A673 (cell line): ENCODE measurements at regions not wholly inside any gene's neighbourhood (a gene's known extent, or its start where the extent isn't known, plus 50 kb on each side); places are given as distances from the start of the nearest gene placed in this dataset.

Source experiments
- BruUV-seq: library from RNA; stranded (reverse); fragments of 400-500 nt; replicated peaks from 2 replicates; lab custom pipeline; 2021; lab: Mats Ljungman, UMichigan
- CTCF ChIA-PET: fragments of 300-600 bp; sonication (Branson Sonifier 250); formaldehyde crosslinking; loops from one replicate; lab custom pipeline; 2022; ENCODE audit warnings: antibody characterized with exemption; lab: Charles Lee
- POLR2A ChIA-PET: fragments of 300-600 bp; sonication (Branson Sonifier 250); formaldehyde crosslinking; loops from one replicate; lab custom pipeline; 2022; ENCODE audit warnings: antibody characterized with exemption; ENCODE audit not compliant: low non-redundant PET; lab: Charles Lee
- DNase-seq: peaks from one replicate; pipeline ENCODE4 v3.0.0-alpha.2; 2015; ENCODE audit warnings: low spot score
- H3K27ac ChIP-seq: fragments of 200-600 bp; sonication (generic); 2 replicates; pipeline ENCODE4 v1.5.1; 2016; ENCODE audit warnings: mixed run types, low read depth, mild to moderate bottlenecking, mixed read lengths, antibody characterized with exemption, low read length; ENCODE audit not compliant: poor library complexity, severe bottlenecking
- H3K27me3 ChIP-seq: fragments of 200-600 bp; sonication (generic); replicated peaks from 2 replicates; pipeline ENCODE4 v1.6.1; 2017; ENCODE audit warnings: mixed run types, low read depth, mild to moderate bottlenecking, mixed read lengths, antibody characterized with exemption, low read length; ENCODE audit not compliant: insufficient read depth, poor library complexity
- H3K36me3 ChIP-seq: fragments of 200-600 bp; sonication (generic); 2 replicates; pipeline ENCODE4 v1.6.1; 2016; ENCODE audit warnings: mixed run types, mild to moderate bottlenecking, mixed read lengths, antibody characterized with exemption, low read length; ENCODE audit not compliant: insufficient read depth, poor library complexity, severe bottlenecking
- H3K4me1 ChIP-seq: fragments of 200-600 bp; sonication (generic); 2 replicates; pipeline ENCODE4 v1.6.1; 2017; ENCODE audit warnings: mixed run types, mild to moderate bottlenecking, mixed read lengths, antibody characterized with exemption, low read length; ENCODE audit not compliant: insufficient read depth, poor library complexity, severe bottlenecking
- H3K4me3 ChIP-seq: fragments of 200-600 bp; sonication (generic); 2 replicates; pipeline ENCODE4 v1.5.1; 2016; ENCODE audit warnings: low read depth, mixed run types, mild to moderate bottlenecking, mixed read lengths, low read length; ENCODE audit not compliant: poor library complexity, severe bottlenecking
- H3K9me3 ChIP-seq: fragments of 200-600 bp; sonication (generic); 2 replicates; pipeline ENCODE4 v1.6.1; 2016; ENCODE audit warnings: mixed run types, low read depth, mild to moderate bottlenecking, mixed read lengths, antibody characterized with exemption, low read length; ENCODE audit not compliant: poor library complexity, severe bottlenecking
- CTCF ChIP-seq: fragments of 300-800, 200-600 bp; sonication (generic); conservative IDR thresholded peaks from 2 replicates; pipeline ENCODE4 v1.5.1; 2017; ENCODE audit warnings: low read depth, mild to moderate bottlenecking, antibody characterized with exemption, low read length, moderate library complexity, mixed read lengths
- EZH2 ChIP-seq: fragments of 200-600 bp; sonication (generic); IDR thresholded peaks from 2 replicates; pipeline ENCODE4 v1.6.1; 2017; ENCODE audit warnings: borderline replicate concordance, low read depth, mild to moderate bottlenecking, mixed read lengths, antibody characterized with exemption, low read length; ENCODE audit not compliant: poor library complexity, severe bottlenecking
- intact Hi-C: fragments of 100-400 bp; cut with micrococcal nuclease; formaldehyde crosslinking; loops from one replicate; pipeline ENCODE4 v1.10.0; 2022; ENCODE audit not compliant: unreplicated experiment

GRCh38 chr1:22370190-22370498 lies 81.5 kb upstream of the ZBTB40 start:
- H3K36me3 ChIP-seq = no peaks in the 10 kb centered on the region
- no peak for DNase-seq
- H3K4me1 ChIP-seq = peaks cover 3% of the 10 kb centered on the region
- no TSS peak for BruUV-seq
- ChIA-PET POLR2A (no interaction called here), CTCF (no interaction called here)
- H3K27ac ChIP-seq = no peak overlapping the region
- H3K4me3 ChIP-seq = no peak overlapping the region
- TF ChIP-seq CTCF = no peak
- no peak for TF ChIP-seq EZH2
- intact Hi-C loops = no loop called here
- H3K27me3 ChIP-seq = peaks cover 7% of the 10 kb centered on the region
- no peaks in the 10 kb centered on the region for H3K9me3 ChIP-seq

- BruUV-seq = no TSS peak
- Histone ChIP-seq H3K36me3 (no peaks in the 10 kb centered on the region), H3K27ac (no peak overlapping the region), H3K27me3 (peaks cover 7% of the 10 kb centered on the region), H3K4me3 (no peak overlapping the region), H3K9me3 (no peaks in the 10 kb centered on the region), H3K4me1 (no peaks in the 10 kb centered on the region)
- intact Hi-C loops = no loop called here
- TF ChIP-seq CTCF = no peak
- TF ChIP-seq EZH2 = no peak
- POLR2A ChIA-PET = no interaction called here
- CTCF ChIA-PET = no interaction called here
- no peak for DNase-seq
Observed at GRCh38 chr1:22371408-22371807, 80.2 kb upstream of the ZBTB40 start.

GRCh38 chr1:22373252-22373651 lies 78.4 kb upstream of the ZBTB40 start:
- Histone ChIP-seq H3K27ac (no peak overlapping the region), H3K36me3 (no peaks in the 10 kb centered on the region), H3K9me3 (no peaks in the 10 kb centered on the region), H3K4me1 (no peaks in the 10 kb centered on the region), H3K4me3 (no peak overlapping the region), H3K27me3 (peaks cover 7% of the 10 kb centered on the region)
- no peak for DNase-seq
- ChIA-PET CTCF (no interaction called here), POLR2A (no interaction called here)
- intact Hi-C loops = no loop called here
- BruUV-seq = no TSS peak
- no peak for TF ChIP-seq CTCF
- no peak for TF ChIP-seq EZH2
